A549 (cell line): ENCODE measurements at regions not wholly inside any gene's neighbourhood (a gene's known extent, or its start where the extent isn't known, plus 50 kb on each side); places are given as distances from the start of the nearest gene placed in this dataset.
A peak's percentile ranks its signal among the peaks of the same experiment; 100 is the strongest.

Experiments used
- ATAC-seq, 2 experiments: fragments of 200-7000 bp in 1 of 2; fragments of >200 bp in 1 of 2; cut with Nextera tagmentation in 1 of 2; cut with Tn5 transposase in 1 of 2; 3 replicates each; pipeline versions ENCODE4 v1.8.0 to v1.9.1; 2018 to 2020; ENCODE audit warnings: mild to moderate bottlenecking in 1 of 2, moderate library complexity in 1 of 2
- CTCF ChIA-PET: fragments of 300-600 bp; sonication (Branson Sonifier 250); formaldehyde crosslinking; extraction: SDS; loops from one replicate; lab custom pipeline; 2021; ENCODE audit warnings: antibody characterized with exemption, inconsistent platforms; lab: Yijun Ruan, JAX
- POLR2A ChIA-PET: fragments of 350-600 bp; formaldehyde crosslinking; extraction: SDS; loops from one replicate; lab custom pipeline; 2021; ENCODE audit warnings: antibody characterized with exemption, inconsistent platforms; lab: Yijun Ruan, JAX
- DNase-seq, 2 experiments: peaks; one replicate each; pipeline versions ENCODE4 v3.0.0 to v3.0.0-alpha.2; 2011 to 2016; ENCODE audit warnings: low read depth in 1 of 2, low spot score in 1 of 2
- FAIRE-seq: peaks from 2 replicates; lab custom pipeline; 2011; peaks lifted over from hg19 to GRCh38; lab: Jason Lieb, UNC
- H3K27ac ChIP-seq, 2 experiments: fragments of >200 bp; sonication (Bioruptor Twin); formaldehyde crosslinking; 3 replicates each; pipeline ENCODE4 v1.5.1; 2016 to 2017
- H3K4me1 ChIP-seq: fragments of >200 bp; sonication (Bioruptor Twin); formaldehyde crosslinking; 3 replicates; pipeline ENCODE4 v1.6.1; 2016
- H3K4me2 ChIP-seq: fragments of >200 bp; sonication (Bioruptor Twin); formaldehyde crosslinking; 3 replicates; pipeline ENCODE4 v1.6.1; 2016
- H3K4me3 ChIP-seq: fragments of >200 bp; sonication (Bioruptor Twin); formaldehyde crosslinking; 3 replicates; pipeline ENCODE4 v1.5.1; 2016
- H3K9me3 ChIP-seq: fragments of >200 bp; sonication (Bioruptor Twin); formaldehyde crosslinking; 3 replicates; pipeline ENCODE4 v1.6.1; 2016
- BCL3 ChIP-seq: fragments of >200 bp; sonication (Bioruptor Twin); formaldehyde crosslinking; IDR thresholded peaks from 3 replicates; pipeline ENCODE4 v1.6.1; 2016
- BHLHE40 ChIP-seq: IDR thresholded peaks from 2 replicates; pipeline ENCODE4 v1.6.1; 2012; ENCODE audit warnings: low read depth, low read length, inconsistent platforms
- CBX2 ChIP-seq: fragments of 200-600 bp; sonication (generic); IDR thresholded peaks from 2 replicates; pipeline ENCODE4 v1.6.1; 2016; ENCODE audit warnings: low read depth, mild to moderate bottlenecking, borderline replicate concordance
- CHD4 ChIP-seq: fragments of 200-600 bp; sonication (generic); IDR thresholded peaks from 2 replicates; pipeline ENCODE4 v1.6.1; 2016; ENCODE audit warnings: antibody characterized with exemption, mild to moderate bottlenecking, borderline replicate concordance
- CTCF ChIP-seq: fragments of >200 bp; sonication (Bioruptor Twin); formaldehyde crosslinking; IDR thresholded peaks from 3 replicates; pipeline ENCODE4 v1.5.1; 2016
- E2F6 ChIP-seq: IDR thresholded peaks from 2 replicates; pipeline ENCODE4 v1.6.1; 2012; ENCODE audit warnings: low read depth, borderline replicate concordance
- EHF ChIP-seq: fragments of 250-450 bp; sonication (Bioruptor Pico); IDR thresholded peaks from 2 replicates; pipeline ENCODE4 v1.5.0; 2020; ENCODE audit warnings: mild to moderate bottlenecking
- EP300 ChIP-seq, 2 experiments: fragments of >200 bp; sonication (Bioruptor Twin); formaldehyde crosslinking; IDR thresholded peaks; 2 replicates in 1 of 2; 3 replicates in 1 of 2; pipeline ENCODE4 v1.6.1; 2016 to 2017
- ESRRA ChIP-seq: fragments of 150-350 bp; IDR thresholded peaks from 2 replicates; pipeline ENCODE4 v1.6.1; 2014; ENCODE audit warnings: mild to moderate bottlenecking, low read length, borderline replicate concordance
- FOSB ChIP-seq: fragments of 250-450 bp; sonication (Bioruptor Pico); IDR thresholded peaks from 2 replicates; pipeline ENCODE4 v1.5.0; 2020; ENCODE audit warnings: mild to moderate bottlenecking, moderate library complexity
- HDAC2 ChIP-seq: fragments of 200-600 bp; sonication (generic); IDR thresholded peaks from 2 replicates; pipeline ENCODE4 v1.6.1; 2016
- HES2 ChIP-seq: fragments of >200 bp; sonication (Bioruptor Twin); formaldehyde crosslinking; IDR thresholded peaks from 2 replicates; pipeline ENCODE4 v1.6.1; 2016
- HOXB13 ChIP-seq: fragments of 250-450 bp; sonication (Bioruptor Pico); IDR thresholded peaks from 2 replicates; pipeline ENCODE4 v1.5.0; 2020; ENCODE audit warnings: low read depth, mild to moderate bottlenecking, moderate library complexity
- MAFK ChIP-seq: fragments of 450-650 bp; IDR thresholded peaks from 2 replicates; pipeline ENCODE4 v1.6.1; 2014; ENCODE audit not compliant: partially characterized antibody
- MAX ChIP-seq: IDR thresholded peaks from 2 replicates; pipeline ENCODE4 v1.6.1; 2012
- MAZ ChIP-seq: fragments of 150-350 bp; IDR thresholded peaks from 2 replicates; pipeline ENCODE4 v1.6.1; 2014; ENCODE audit warnings: antibody characterized with exemption, low read depth, low read length, borderline replicate concordance
- NPAS2 ChIP-seq: fragments of 250-450 bp; sonication (Bioruptor Pico); IDR thresholded peaks from 2 replicates; pipeline ENCODE4 v1.8.0; 2022; ENCODE audit warnings: mild to moderate bottlenecking, moderate library complexity, borderline replicate concordance
- POLR2A ChIP-seq: IDR thresholded peaks from 2 replicates; pipeline ENCODE4 v1.6.1; 2012; ENCODE audit warnings: mild to moderate bottlenecking, low read length
- POLR2AphosphoS2 ChIP-seq: conservative IDR thresholded peaks from 2 replicates; pipeline ENCODE4 v1.6.1; 2012; ENCODE audit warnings: low read length, improper control_type of control experiment, inconsistent platforms
- RAD21 ChIP-seq, 2 experiments: fragments of >200 bp in 1 of 2; sonication (Bioruptor Twin) in 1 of 2; formaldehyde crosslinking in 1 of 2; IDR thresholded peaks in 1 of 2; conservative IDR thresholded peaks in 1 of 2; 2 replicates in 1 of 2; 3 replicates in 1 of 2; pipeline ENCODE4 v1.6.1; 2012 to 2018; ENCODE audit warnings: inconsistent platforms in 1 of 2
- RFX5 ChIP-seq: fragments of 450-650 bp; IDR thresholded peaks from 2 replicates; pipeline ENCODE4 v1.7.1; 2014; ENCODE audit warnings: antibody characterized with exemption, mild to moderate bottlenecking, moderate library complexity
- RNF2 ChIP-seq: fragments of 200-600 bp; sonication (generic); IDR thresholded peaks from 2 replicates; pipeline ENCODE4 v1.6.1; 2016; ENCODE audit warnings: low read depth, mild to moderate bottlenecking, antibody characterized with exemption, moderate library complexity, borderline replicate concordance
- TFCP2L1 ChIP-seq: fragments of 250-450 bp; sonication (Bioruptor Pico); IDR thresholded peaks from 2 replicates; pipeline ENCODE4 v1.5.0; 2021; ENCODE audit warnings: mild to moderate bottlenecking
- ZNF302 ChIP-seq: fragments of 250-450 bp; sonication (Bioruptor Pico); IDR thresholded peaks from 2 replicates; pipeline ENCODE4 v1.9.0; 2021; ENCODE audit warnings: inconsistent platforms, mild to moderate bottlenecking, moderate library complexity
- ZSCAN20 ChIP-seq: fragments of 250-450 bp; sonication (Bioruptor Pico); IDR thresholded peaks from 2 replicates; pipeline ENCODE4 v1.8.0; 2022; ENCODE audit warnings: mild to moderate bottlenecking, moderate library complexity
- WGBS: methylation state at CpG from one replicate; pipeline ENCODE4 v1.1.6; 2017; ENCODE audit errors: missing lambda C conversion rate; 5-methylcytosine and 5-hydroxymethylcytosine counted together
- TF ChIP-seq, protein P1 (sequence below): fragments of 250-450 bp; sonication (Bioruptor Pico); IDR thresholded peaks from 2 replicates; pipeline ENCODE4 v1.5.0; 2021; ENCODE audit warnings: mild to moderate bottlenecking, moderate library complexity, borderline replicate concordance

DNA sequence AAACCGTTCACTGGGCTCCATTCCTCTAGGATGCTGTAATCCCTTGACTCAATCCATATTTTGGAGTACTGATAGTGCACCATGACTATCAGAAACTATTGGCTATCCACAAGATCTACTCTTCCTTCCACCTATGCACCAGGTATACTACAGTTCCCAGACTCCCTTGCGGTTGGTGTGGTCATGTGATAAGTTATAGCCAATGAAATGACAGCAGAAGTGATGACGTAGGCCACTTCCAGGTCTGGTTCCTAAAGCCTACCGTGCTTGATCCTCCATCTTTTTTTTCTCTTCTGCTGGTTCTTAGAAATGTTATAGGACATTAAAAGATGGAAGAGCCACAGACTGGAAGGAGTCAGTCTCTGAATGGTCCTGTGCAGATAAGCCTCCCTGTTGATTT is 278.8 kb upstream of the C16orf82 start:
- FAIRE-seq = no peak
- Histone ChIP-seq H3K27ac (no peak overlapping the region), H3K4me3 (no peak overlapping the region), H3K9me3 (no peaks in the 10 kb centered on the region), H3K4me2 (no peak overlapping the region), H3K4me1 (no peaks in the 10 kb centered on the region)
- ATAC-seq = 0 out of 6 replicates have a peak, but pooled peaks of 1 of the 2 experiments have one; percentile 47
- no peak for TF ChIP-seq CTCF
- no peak for TF ChIP-seq POLR2AphosphoS2
- TF ChIP-seq RAD21 (conservative IDR thresholded peaks at IDR 0.05 in 1 of 2, IDR thresholded peaks at IDR 0.05 in 1 of 2) = no peak
- no peak for TF ChIP-seq FOSB (CRISPR knock-in tag)
- TF ChIP-seq RNF2 = no peak
- TF ChIP-seq POLR2A = no peak
- no peak for TF ChIP-seq TFCP2L1 (CRISPR knock-in tag)
- TF ChIP-seq MAX = no peak
- ChIA-PET POLR2A (no interaction called here), CTCF (no interaction called here)
- peak in 1 of 2 experiments; percentile 42 for DNase-seq
- WGBS = 4% methylated on average over 4 of the region's 4 CpGs

DNA sequence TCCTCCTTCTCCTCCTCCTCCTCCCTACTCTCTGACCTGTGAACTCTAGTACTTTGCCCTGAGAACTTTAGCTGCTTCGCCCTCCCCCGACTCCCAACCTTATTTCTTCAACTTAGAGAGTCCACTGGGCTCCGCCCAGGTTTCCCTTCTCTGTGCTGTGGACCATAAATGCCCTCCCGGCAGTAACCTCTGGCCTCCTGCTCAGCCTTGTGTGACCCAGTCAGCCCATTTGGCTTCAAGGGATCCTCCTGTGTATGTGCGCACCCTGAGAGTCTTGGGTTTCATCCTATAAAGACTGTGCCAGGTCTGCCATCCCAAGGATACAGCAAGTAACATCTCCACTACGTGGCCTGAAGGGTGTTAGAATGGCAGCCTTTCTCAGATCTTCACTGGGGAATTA is 275.6 kb upstream of the C16orf82 start:
- DNase-seq (no peak), FAIRE-seq (no peak), ATAC-seq (no peak)
- 0% methylated on average over 6 of the region's 6 CpGs for WGBS
- ChIA-PET POLR2A (no interaction called here), CTCF (no interaction called here)
- Histone ChIP-seq H3K4me2 (no peak overlapping the region), H3K4me1 (no peaks in the 10 kb centered on the region), H3K9me3 (no peaks in the 10 kb centered on the region), H3K4me3 (no peak overlapping the region), H3K27ac (no peak overlapping the region)
- TF ChIP-seq ZNF302 (CRISPR knock-in tag) = no peak
- no peak for TF ChIP-seq BCL3
- no peak for TF ChIP-seq BHLHE40
- no peak for TF ChIP-seq MAZ
- no peak for TF ChIP-seq RFX5
- TF ChIP-seq CHD4 = no peak
- TF ChIP-seq ESRRA = no peak
- TF ChIP-seq FOSB (CRISPR knock-in tag) = no peak
- no peak for TF ChIP-seq HDAC2
- TF ChIP-seq EP300 (IDR thresholded peaks at IDR 0.05) = no peak
- TF ChIP-seq EHF = no peak
- TF ChIP-seq HES2 = no peak
- no peak for TF ChIP-seq HOXB13

- POLR2A ChIA-PET = no interaction called here
- Histone ChIP-seq H3K9me3 (no peaks in the 10 kb centered on the region), H3K4me2 (no peak overlapping the region), H3K4me3 (no peak overlapping the region), H3K27ac (no peak overlapping the region), H3K4me1 (no peaks in the 10 kb centered on the region)
- 3% methylated on average over 3 of the region's 3 CpGs for WGBS
- no peak for ATAC-seq
- TF ChIP-seq ZSCAN20 (CRISPR knock-in tag) (no peak), ESRRA (no peak), E2F6 (no peak), CBX2 (no peak), NPAS2 (CRISPR knock-in tag) (no peak), EHF (no peak), CTCF (no peak), MAFK (no peak)
- TF ChIP-seq, protein P1, sequence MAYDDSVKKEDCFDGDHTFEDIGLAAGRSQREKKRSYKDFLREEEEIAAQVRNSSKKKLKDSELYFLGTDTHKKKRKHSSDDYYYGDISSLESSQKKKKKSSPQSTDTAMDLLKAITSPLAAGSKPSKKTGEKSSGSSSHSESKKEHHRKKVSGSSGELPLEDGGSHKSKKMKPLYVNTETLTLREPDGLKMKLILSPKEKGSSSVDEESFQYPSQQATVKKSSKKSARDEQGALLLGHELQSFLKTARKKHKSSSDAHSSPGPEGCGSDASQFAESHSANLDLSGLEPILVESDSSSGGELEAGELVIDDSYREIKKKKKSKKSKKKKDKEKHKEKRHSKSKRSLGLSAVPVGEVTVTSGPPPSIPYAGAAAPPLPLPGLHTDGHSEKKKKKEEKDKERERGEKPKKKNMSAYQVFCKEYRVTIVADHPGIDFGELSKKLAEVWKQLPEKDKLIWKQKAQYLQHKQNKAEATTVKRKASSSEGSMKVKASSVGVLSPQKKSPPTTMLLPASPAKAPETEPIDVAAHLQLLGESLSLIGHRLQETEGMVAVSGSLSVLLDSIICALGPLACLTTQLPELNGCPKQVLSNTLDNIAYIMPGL (CRISPR knock-in tag) = no peak
- no peak for FAIRE-seq
- DNase-seq = no peak
- CTCF ChIA-PET = no interaction called here
Observed at GRCh38 chr16:26795184-26795583, 271.5 kb upstream of the C16orf82 start.
